ENCODE measurements at regions not wholly inside any gene's neighbourhood (a gene's known extent, or its start where the extent isn't known, plus 50 kb on each side); places are given as distances from the start of the nearest gene placed in this dataset.

DNA sequence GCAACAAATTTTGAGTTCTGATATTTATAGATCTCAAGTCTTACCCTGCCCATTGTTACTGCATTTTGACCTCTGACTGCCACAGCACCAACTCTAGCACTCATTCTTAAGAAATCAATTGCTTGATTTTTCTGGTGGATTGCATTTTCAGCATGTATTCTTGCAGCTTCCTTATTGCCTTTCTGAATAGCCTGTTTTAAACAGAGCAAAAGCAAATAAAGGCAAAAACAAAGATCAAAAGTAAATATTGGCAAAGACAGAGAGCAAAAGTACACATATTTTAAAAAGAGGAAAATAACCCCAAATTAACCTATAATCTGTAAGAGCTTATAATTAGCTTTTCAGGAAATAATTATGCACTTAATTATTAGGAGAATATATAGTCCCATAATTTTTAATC, 129.4 kb upstream of the TENT5D start:
- no peak overlapping the region for H3K4me3 ChIP-seq (ENCODE audit: low read length)
- H3K9ac ChIP-seq (ENCODE audit: extremely low read depth, low read length, poor library complexity, severe bottlenecking), result no peak overlapping the region
- H3K9me3 ChIP-seq (ENCODE audit: control insufficient read depth, low read length), result no peaks in the 10 kb centered on the region
- H3K4me1 ChIP-seq (ENCODE audit: control insufficient read depth, insufficient read depth, low read length), result no peaks in the 10 kb centered on the region
- Mint-ChIP-seq H3K4me1 (no peaks in the 10 kb centered on the region), H3K36me3 (ENCODE audit: low read depth) (no peaks in the 10 kb centered on the region), H3K27ac (no peak overlapping the region), H3K27me3 (ENCODE audit: insufficient read depth) (no peaks in the 10 kb centered on the region), H3K4me3 (no peak overlapping the region), H3K9me3 (peaks cover 41% of the 10 kb centered on the region)
- H3K27ac ChIP-seq (ENCODE audit: low read depth, low read length), result no peak overlapping the region
- TF ChIP-seq, protein P1, sequence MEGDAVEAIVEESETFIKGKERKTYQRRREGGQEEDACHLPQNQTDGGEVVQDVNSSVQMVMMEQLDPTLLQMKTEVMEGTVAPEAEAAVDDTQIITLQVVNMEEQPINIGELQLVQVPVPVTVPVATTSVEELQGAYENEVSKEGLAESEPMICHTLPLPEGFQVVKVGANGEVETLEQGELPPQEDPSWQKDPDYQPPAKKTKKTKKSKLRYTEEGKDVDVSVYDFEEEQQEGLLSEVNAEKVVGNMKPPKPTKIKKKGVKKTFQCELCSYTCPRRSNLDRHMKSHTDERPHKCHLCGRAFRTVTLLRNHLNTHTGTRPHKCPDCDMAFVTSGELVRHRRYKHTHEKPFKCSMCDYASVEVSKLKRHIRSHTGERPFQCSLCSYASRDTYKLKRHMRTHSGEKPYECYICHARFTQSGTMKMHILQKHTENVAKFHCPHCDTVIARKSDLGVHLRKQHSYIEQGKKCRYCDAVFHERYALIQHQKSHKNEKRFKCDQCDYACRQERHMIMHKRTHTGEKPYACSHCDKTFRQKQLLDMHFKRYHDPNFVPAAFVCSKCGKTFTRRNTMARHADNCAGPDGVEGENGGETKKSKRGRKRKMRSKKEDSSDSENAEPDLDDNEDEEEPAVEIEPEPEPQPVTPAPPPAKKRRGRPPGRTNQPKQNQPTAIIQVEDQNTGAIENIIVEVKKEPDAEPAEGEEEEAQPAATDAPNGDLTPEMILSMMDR (conservative IDR thresholded peaks at IDR 0.05), result no peak
- no peaks in the 10 kb centered on the region for H3K27me3 ChIP-seq (ENCODE audit: control insufficient read depth, insufficient read depth, low read length, poor library complexity, severe bottlenecking)
- H3K36me3 ChIP-seq (ENCODE audit: control insufficient read depth, insufficient read depth, low read length), result no peaks in the 10 kb centered on the region
- DNase-seq, result no peak

DNA sequence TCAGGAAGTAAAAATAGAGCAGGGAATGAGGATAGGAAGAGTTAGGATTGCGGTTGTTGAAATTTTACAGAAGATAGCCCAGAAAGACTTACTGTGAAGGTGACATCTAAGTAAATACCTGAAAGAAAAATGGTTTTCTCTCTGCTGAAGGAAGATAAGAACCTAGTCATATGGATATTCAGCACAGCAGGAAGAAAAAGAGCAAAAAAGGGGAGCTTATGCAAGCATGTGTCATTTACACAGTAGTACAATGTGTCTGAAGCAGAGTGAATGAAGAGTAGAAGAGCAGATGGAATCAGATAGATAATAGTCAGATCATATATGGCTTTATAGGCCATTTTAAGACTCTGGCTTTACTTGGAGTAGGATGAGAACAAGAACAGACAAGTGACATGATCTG, 126.9 kb upstream of the TENT5D start:
- TF ChIP-seq, protein P1 (conservative IDR thresholded peaks at IDR 0.05), result no peak
- no peaks in the 10 kb centered on the region for H3K27me3 Mint-ChIP-seq (ENCODE audit: insufficient read depth)
- Histone ChIP-seq H3K36me3 (ENCODE audit: control insufficient read depth, insufficient read depth, low read length) (no peaks in the 10 kb centered on the region), H3K9me3 (ENCODE audit: control insufficient read depth, low read length) (no peaks in the 10 kb centered on the region), H3K9ac (ENCODE audit: extremely low read depth, low read length, poor library complexity, severe bottlenecking) (no peak overlapping the region), H3K4me1 (ENCODE audit: control insufficient read depth, insufficient read depth, low read length) (no peaks in the 10 kb centered on the region), H3K27me3 (ENCODE audit: control insufficient read depth, insufficient read depth, low read length, poor library complexity, severe bottlenecking) (no peaks in the 10 kb centered on the region), H3K27ac (ENCODE audit: low read depth, low read length) (no peak overlapping the region), H3K4me3 (ENCODE audit: low read length) (no peak overlapping the region)
- H3K36me3 Mint-ChIP-seq (ENCODE audit: low read depth), result no peaks in the 10 kb centered on the region
- no peaks in the 10 kb centered on the region for H3K4me1 Mint-ChIP-seq
- 95 to 100% methylated on average over 1 of the region's 1 CpG for WGBS, 2 experiments (ENCODE audit: insufficient coverage in 1 of 2, insufficient read length in 1 of 2)
- DNase-seq, result no peak
- no peak overlapping the region for H3K27ac Mint-ChIP-seq
- H3K4me3 Mint-ChIP-seq, result no peak overlapping the region
- H3K9me3 Mint-ChIP-seq, result peaks cover 47% of the 10 kb centered on the region

DNA sequence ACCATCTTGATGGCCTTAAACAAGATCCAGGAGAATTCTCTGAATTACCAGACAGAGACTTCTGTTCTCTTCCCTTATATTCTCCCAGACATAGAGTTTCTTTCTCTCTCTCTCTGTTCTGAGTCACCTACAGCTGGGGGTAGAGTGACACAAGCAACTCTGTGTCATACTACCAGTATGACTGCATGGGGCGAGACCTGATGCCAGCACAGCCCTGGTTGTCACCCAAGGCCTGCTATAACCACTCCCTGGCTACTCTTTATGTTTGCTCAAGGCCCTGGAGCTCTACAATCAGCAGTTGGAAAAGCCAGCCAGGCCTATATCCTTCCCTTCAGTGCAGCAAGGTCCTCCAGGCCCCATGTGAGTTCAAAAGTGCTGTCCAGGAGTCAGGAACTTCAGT, 114.2 kb upstream of the TENT5D start:
- no peaks in the 10 kb centered on the region for H3K27me3 Mint-ChIP-seq (ENCODE audit: insufficient read depth)
- DNase-seq, result no peak
- H3K4me3 Mint-ChIP-seq, result no peak overlapping the region
- Histone ChIP-seq H3K9me3 (ENCODE audit: control insufficient read depth, low read length) (no peaks in the 10 kb centered on the region), H3K9ac (ENCODE audit: extremely low read depth, low read length, poor library complexity, severe bottlenecking) (no peak overlapping the region), H3K4me1 (ENCODE audit: control insufficient read depth, insufficient read depth, low read length) (no peaks in the 10 kb centered on the region), H3K27me3 (ENCODE audit: control insufficient read depth, insufficient read depth, low read length, poor library complexity, severe bottlenecking) (no peaks in the 10 kb centered on the region), H3K27ac (ENCODE audit: low read depth, low read length) (no peak overlapping the region), H3K4me3 (ENCODE audit: low read length) (no peak overlapping the region), H3K36me3 (ENCODE audit: control insufficient read depth, insufficient read depth, low read length) (no peaks in the 10 kb centered on the region)
- WGBS, 2 experiments (ENCODE audit: insufficient coverage in 1 of 2, insufficient read length in 1 of 2), result 84% methylated on average over 1 of the region's 1 CpG; no CpG with 5 or more reads in 1 of the 2 experiments
- no peaks in the 10 kb centered on the region for H3K36me3 Mint-ChIP-seq (ENCODE audit: low read depth)
- TF ChIP-seq, protein P1 (conservative IDR thresholded peaks at IDR 0.05), result no peak
- no peak overlapping the region for H3K27ac Mint-ChIP-seq
- H3K4me1 Mint-ChIP-seq, result no peaks in the 10 kb centered on the region
- H3K9me3 Mint-ChIP-seq, result peaks cover 76% of the 10 kb centered on the region
